ENCODE measurements at regions not wholly inside any gene's neighbourhood (a gene's known extent, or its start where the extent isn't known, plus 50 kb on each side); places are given as distances from the start of the nearest gene placed in this dataset.
"Not testable (repeated sequence)": the region's sequence is repeated elsewhere in the genome, so short reads cannot be mapped to it uniquely, and the experiment has no call there.

DNA sequence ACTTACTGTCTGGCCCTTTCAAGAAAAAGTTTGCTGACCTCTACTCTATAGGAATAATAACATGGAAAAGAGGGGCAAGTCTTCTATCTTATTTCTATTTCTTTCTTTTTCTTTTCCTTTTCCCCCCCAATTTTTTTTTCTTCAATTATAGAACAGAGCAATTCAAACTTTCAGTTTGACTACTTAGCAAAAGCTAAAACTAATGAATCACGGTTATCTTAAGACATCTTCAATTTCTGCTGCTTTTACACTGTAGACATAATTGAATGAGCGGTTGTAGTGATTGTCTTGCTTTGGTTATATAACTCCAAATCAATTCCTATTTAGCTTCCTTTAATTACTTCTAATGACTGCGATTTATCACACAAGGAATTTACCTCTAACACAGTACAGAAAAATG lies 74.3 kb upstream of the P2RY1 start:
- DNase-seq (ENCODE audit: low spot score) = no peak

DNA sequence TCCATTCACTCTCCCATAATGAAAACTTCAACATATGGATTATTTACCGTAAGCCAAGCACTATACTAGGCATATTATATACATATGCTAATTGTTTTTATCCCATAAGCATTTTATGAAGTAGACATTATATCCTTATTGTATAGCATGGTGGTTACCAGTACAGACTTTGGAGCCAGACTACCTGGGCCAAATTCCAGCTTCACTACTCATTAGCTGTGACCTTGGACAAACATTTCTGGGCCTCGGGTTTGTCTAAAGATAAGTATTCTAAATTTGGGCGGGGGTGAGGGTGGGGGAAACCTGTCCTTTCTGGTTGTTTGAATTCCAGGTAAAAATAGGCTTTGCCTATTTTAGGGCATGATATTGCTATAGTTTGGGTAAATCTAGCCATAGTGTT lies 66.5 kb upstream of the P2RY1 start:
- in situ Hi-C loops (cut with MboI; ENCODE audit: low pct_unique_long_range_greater_than_20kb, low sequenced_read_pairs, unreplicated experiment) = no loop called here
- DNase-seq (ENCODE audit: low spot score) = no peak
- TF ChIP-seq, protein P1, sequence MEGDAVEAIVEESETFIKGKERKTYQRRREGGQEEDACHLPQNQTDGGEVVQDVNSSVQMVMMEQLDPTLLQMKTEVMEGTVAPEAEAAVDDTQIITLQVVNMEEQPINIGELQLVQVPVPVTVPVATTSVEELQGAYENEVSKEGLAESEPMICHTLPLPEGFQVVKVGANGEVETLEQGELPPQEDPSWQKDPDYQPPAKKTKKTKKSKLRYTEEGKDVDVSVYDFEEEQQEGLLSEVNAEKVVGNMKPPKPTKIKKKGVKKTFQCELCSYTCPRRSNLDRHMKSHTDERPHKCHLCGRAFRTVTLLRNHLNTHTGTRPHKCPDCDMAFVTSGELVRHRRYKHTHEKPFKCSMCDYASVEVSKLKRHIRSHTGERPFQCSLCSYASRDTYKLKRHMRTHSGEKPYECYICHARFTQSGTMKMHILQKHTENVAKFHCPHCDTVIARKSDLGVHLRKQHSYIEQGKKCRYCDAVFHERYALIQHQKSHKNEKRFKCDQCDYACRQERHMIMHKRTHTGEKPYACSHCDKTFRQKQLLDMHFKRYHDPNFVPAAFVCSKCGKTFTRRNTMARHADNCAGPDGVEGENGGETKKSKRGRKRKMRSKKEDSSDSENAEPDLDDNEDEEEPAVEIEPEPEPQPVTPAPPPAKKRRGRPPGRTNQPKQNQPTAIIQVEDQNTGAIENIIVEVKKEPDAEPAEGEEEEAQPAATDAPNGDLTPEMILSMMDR (IDR thresholded peaks at IDR 0.05; ENCODE audit: extremely low read depth, insufficient read depth, missing control alignments) = no peak

More for the DNA sequence above, 74.3 kb upstream of the P2RY1 start:
- TF ChIP-seq, protein P1 (IDR thresholded peaks at IDR 0.05; ENCODE audit: extremely low read depth, insufficient read depth, missing control alignments) = no peak
- in situ Hi-C loops (cut with MboI; ENCODE audit: low pct_unique_long_range_greater_than_20kb, low sequenced_read_pairs, unreplicated experiment) = no loop called here

DNA sequence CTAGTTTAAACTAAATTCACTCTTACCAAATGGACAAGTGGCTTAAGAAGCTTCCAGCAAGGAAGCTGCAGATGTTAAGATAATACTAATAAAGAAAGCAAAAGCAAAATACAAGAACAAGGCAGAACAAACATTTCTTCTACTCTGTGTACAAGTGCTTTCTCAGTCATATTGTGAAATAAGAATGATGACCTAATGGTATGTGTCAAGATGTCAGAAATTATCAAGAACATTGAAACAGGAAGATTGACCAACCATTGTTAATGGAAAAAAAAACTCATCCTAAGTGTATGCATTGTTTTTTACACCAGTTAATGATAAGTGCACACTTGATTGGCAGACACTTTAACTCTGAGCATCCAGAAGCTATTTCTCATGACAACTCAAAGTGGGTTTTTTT lies 65.4 kb upstream of the P2RY1 start:
- in situ Hi-C loops (cut with MboI; ENCODE audit: low pct_unique_long_range_greater_than_20kb, low sequenced_read_pairs, unreplicated experiment) = no loop called here
- TF ChIP-seq, protein P1 (IDR thresholded peaks at IDR 0.05; ENCODE audit: extremely low read depth, insufficient read depth, missing control alignments) = no peak
- DNase-seq (ENCODE audit: low spot score) = peak; percentile 21

DNA sequence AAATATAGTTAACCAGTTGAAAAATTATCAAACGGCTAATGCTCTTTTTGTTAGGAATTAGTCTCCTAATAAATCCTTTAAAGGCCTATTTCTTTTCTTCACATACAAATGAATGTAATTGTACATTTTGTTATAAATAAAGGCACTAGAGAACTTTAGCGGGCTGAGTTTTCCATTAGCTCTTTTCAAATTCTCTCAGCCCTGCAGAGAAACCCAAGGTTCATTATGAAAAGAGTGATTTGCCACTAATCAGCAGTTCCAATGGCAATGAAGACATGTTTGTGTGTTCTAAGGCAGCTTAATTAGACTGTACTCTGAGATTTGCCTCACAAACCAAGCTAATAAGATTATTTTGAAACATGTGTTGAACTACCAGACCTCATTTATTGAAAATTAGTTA lies 64.6 kb upstream of the P2RY1 start:
- DNase-seq (ENCODE audit: low spot score) = no peak
- in situ Hi-C loops (cut with MboI; ENCODE audit: low pct_unique_long_range_greater_than_20kb, low sequenced_read_pairs, unreplicated experiment) = no loop called here
- TF ChIP-seq, protein P1 (IDR thresholded peaks at IDR 0.05; ENCODE audit: extremely low read depth, insufficient read depth, missing control alignments) = no peak

DNA sequence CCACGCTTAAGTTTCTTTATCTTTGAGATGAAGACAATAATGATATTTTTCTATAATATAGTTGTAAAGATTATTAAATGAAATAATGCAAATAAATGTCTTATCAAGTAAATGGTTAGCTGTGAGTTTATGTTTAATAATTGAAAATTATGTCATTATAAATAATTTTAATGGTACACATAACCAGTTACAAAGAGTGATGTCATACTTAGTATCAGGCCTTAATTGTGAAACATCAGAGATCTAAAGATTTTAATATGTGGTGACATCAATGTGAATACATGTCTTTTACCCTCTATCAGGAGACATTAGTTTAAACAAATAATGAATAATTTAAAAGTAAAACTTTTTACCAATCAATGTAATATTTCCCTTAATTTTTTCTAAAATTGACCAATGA lies 63.8 kb upstream of the P2RY1 start:
- TF ChIP-seq, protein P1 (IDR thresholded peaks at IDR 0.05; ENCODE audit: extremely low read depth, insufficient read depth, missing control alignments) = no peak
- no peak for DNase-seq (ENCODE audit: low spot score)
- in situ Hi-C loops (cut with MboI; ENCODE audit: low pct_unique_long_range_greater_than_20kb, low sequenced_read_pairs, unreplicated experiment) = no loop called here

DNA sequence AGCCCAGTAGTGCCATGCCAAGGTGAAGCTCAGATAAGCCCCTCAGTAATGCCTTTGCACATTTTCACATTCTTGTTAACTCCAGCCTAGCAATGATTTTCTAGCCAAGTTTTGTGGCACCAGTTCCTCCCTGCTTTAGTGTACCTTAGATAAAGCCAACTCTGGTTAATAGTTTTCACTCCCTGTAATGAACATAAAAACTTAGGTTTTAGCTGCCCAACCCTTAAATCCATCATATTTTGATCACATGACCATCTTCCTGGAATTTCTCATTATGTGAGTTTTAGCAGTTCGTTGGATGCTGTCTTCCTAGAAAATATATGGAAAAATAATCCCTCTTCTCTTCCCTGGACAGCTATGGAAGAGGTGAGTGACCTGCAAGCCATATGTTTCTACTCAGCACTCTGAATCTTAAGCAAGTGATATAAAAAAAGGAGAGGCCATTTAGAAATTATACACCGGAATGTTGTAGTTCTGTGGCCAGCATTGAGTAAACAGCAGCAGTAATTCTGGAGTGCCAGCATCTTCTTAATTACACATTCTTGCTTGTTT lies 62.2 kb upstream of the P2RY1 start:
- DNase-seq (ENCODE audit: low spot score) = no peak
- TF ChIP-seq, protein P1 (IDR thresholded peaks at IDR 0.05; ENCODE audit: extremely low read depth, insufficient read depth, missing control alignments) = no peak
- in situ Hi-C loops (cut with MboI; ENCODE audit: low pct_unique_long_range_greater_than_20kb, low sequenced_read_pairs, unreplicated experiment) = no loop called here

DNA sequence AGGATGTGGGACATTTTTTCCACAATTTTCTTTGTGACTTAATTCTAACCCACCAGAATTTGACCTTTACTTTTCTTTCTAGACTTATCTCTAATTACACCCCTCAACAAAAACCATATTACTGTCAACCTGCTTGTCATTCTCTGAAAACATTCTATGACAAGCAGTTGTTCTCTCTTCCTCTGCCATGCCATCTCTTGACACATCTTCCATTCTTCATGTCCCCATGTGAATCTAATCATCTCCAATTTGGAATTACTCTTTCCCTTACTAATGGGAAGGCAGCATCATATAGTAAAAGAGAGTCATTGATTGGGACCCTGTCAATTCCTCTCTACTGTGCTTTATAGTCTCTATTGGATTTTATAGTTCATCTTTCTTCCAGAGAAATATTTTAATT lies 61.3 kb upstream of the P2RY1 start:
- DNase-seq (ENCODE audit: low spot score) = no peak
- TF ChIP-seq, protein P1 (IDR thresholded peaks at IDR 0.05; ENCODE audit: extremely low read depth, insufficient read depth, missing control alignments) = no peak
- in situ Hi-C loops (cut with MboI; ENCODE audit: low pct_unique_long_range_greater_than_20kb, low sequenced_read_pairs, unreplicated experiment) = no loop called here

DNA sequence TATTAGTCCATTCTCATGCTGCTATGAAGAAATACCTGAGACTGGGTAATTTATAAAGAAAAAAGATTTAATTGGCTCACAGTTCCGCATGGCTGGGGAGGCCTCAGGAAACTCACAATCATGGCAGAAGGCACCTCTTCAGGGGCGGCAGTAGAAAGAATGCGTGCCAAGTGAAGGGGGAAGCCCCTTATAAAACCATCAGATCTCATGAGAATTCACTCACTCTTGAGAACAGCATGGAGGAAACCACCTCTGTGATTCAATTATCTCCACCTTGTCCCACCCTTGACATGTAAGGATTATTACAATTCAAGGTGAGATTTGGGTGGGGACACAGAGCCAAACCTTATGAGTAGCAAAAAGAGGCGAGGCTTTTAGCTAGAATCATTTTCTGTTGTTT lies 60.7 kb upstream of the P2RY1 start:
- DNase-seq (ENCODE audit: low spot score); in situ Hi-C loops (cut with MboI; ENCODE audit: low pct_unique_long_range_greater_than_20kb, low sequenced_read_pairs, unreplicated experiment): not testable (repeated sequence)
